Endodermal cell (in vitro differentiated cells): ENCODE measurements at regions not wholly inside any gene's neighbourhood (a gene's known extent, or its start where the extent isn't known, plus 50 kb on each side); places are given as distances from the start of the nearest gene placed in this dataset.

Experiments
- DNase-seq: peaks from one replicate; pipeline ENCODE4 v3.0.0-alpha.2; 2017
- H3K27ac ChIP-seq: 2 replicates; pipeline ENCODE4 v1.5.1; 2013; ENCODE audit warnings: mild to moderate bottlenecking, low read depth, low read length, moderate library complexity
- H3K27me3 ChIP-seq: 2 replicates; pipeline ENCODE4 v1.6.1; 2013; ENCODE audit warnings: mild to moderate bottlenecking, low read length, moderate library complexity; ENCODE audit not compliant: insufficient read depth, control insufficient read depth, poor library complexity, severe bottlenecking
- H3K36me3 ChIP-seq: 2 replicates; pipeline ENCODE4 v1.7.0; 2013; ENCODE audit warnings: mild to moderate bottlenecking, low read length, moderate library complexity; ENCODE audit not compliant: control insufficient read depth, insufficient read depth
- H3K4me1 ChIP-seq: one replicate; pipeline ENCODE4 v1.7.0; 2013; ENCODE audit warnings: low read length; ENCODE audit not compliant: control insufficient read depth, insufficient read depth
- H3K4me3 ChIP-seq: 2 replicates; pipeline ENCODE4 v1.5.1; 2013; ENCODE audit warnings: mild to moderate bottlenecking, low read length, moderate library complexity
- H3K9ac ChIP-seq: 2 replicates; pipeline ENCODE4 v1.6.1; 2013; ENCODE audit warnings: mild to moderate bottlenecking, low read length, moderate library complexity; ENCODE audit not compliant: poor library complexity, severe bottlenecking; ENCODE audit errors: extremely low read depth
- H3K9me3 ChIP-seq: 2 replicates; pipeline ENCODE4 v1.6.1; 2013; ENCODE audit warnings: mild to moderate bottlenecking, low read length, moderate library complexity; ENCODE audit not compliant: control insufficient read depth
- H3K27ac Mint-ChIP-seq: 2 replicates; pipeline ENCODE4 v1.8.0; 2020; ENCODE audit warnings: mixed read lengths
- H3K27me3 Mint-ChIP-seq: 2 replicates; pipeline ENCODE4 v1.8.0; 2021; ENCODE audit warnings: mild to moderate bottlenecking, mixed read lengths; ENCODE audit not compliant: insufficient read depth
- H3K36me3 Mint-ChIP-seq: 2 replicates; pipeline ENCODE4 v1.8.0; 2020; ENCODE audit warnings: low read depth, mixed read lengths
- H3K4me1 Mint-ChIP-seq: 2 replicates; pipeline ENCODE4 v1.8.0; 2020; ENCODE audit warnings: mixed read lengths
- H3K4me3 Mint-ChIP-seq: 2 replicates; pipeline ENCODE4 v1.8.0; 2020; ENCODE audit warnings: mild to moderate bottlenecking, moderate library complexity, mixed read lengths
- H3K9me3 Mint-ChIP-seq: 2 replicates; pipeline ENCODE4 v1.8.0; 2020; ENCODE audit warnings: mild to moderate bottlenecking, mixed read lengths
- WGBS, 2 experiments: methylation state at CpG; one replicate each; pipeline versions ENCODE4 v1.1.5 to v1.1.7; 2013; ENCODE audit warnings: missing lambda C conversion rate in 2 of 2, mixed read lengths in 1 of 2; ENCODE audit not compliant: insufficient coverage in 1 of 2, insufficient read length in 1 of 2; 5-methylcytosine and 5-hydroxymethylcytosine counted together
- TF ChIP-seq, protein P1 (sequence below): fragments of 200-600 bp; sonication (generic); conservative IDR thresholded peaks from 2 replicates; pipeline ENCODE4 v1.5.0; 2021; ENCODE audit warnings: antibody characterized with exemption, mild to moderate bottlenecking

DNA sequence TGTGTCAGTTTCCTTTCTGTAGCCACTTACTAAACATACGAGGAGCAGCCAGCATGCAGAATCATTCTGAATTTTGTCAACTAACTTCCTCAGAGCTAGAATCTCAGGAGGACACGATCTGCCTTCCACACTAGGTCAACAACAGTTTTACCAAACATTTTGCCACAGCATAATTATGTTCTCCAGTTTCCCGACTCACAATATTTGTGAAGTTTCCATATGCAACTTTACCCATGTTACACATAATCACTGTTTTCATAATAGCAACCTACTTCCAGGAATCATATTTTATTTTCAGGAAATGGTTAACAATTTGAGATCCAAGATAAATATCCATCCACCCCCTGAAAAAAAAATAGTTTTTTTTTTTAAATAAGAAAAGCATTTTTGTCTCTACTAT, 595.0 kb downstream of the PYDC2 start:
- Histone ChIP-seq H3K27me3 (no peaks in the 10 kb centered on the region), H3K9ac (no peak overlapping the region), H3K4me1 (no peaks in the 10 kb centered on the region), H3K4me3 (no peak overlapping the region), H3K9me3 (no peaks in the 10 kb centered on the region), H3K27ac (no peak overlapping the region), H3K36me3 (no peaks in the 10 kb centered on the region)
- TF ChIP-seq, protein P1, sequence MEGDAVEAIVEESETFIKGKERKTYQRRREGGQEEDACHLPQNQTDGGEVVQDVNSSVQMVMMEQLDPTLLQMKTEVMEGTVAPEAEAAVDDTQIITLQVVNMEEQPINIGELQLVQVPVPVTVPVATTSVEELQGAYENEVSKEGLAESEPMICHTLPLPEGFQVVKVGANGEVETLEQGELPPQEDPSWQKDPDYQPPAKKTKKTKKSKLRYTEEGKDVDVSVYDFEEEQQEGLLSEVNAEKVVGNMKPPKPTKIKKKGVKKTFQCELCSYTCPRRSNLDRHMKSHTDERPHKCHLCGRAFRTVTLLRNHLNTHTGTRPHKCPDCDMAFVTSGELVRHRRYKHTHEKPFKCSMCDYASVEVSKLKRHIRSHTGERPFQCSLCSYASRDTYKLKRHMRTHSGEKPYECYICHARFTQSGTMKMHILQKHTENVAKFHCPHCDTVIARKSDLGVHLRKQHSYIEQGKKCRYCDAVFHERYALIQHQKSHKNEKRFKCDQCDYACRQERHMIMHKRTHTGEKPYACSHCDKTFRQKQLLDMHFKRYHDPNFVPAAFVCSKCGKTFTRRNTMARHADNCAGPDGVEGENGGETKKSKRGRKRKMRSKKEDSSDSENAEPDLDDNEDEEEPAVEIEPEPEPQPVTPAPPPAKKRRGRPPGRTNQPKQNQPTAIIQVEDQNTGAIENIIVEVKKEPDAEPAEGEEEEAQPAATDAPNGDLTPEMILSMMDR = no peak
- H3K36me3 Mint-ChIP-seq = no peaks in the 10 kb centered on the region
- H3K27ac Mint-ChIP-seq = no peak overlapping the region
- no peak for DNase-seq
- H3K27me3 Mint-ChIP-seq = no peaks in the 10 kb centered on the region
- H3K4me1 Mint-ChIP-seq = peaks cover 7% of the 10 kb centered on the region
- no peaks in the 10 kb centered on the region for H3K9me3 Mint-ChIP-seq
- 87 to 96% methylated on average over 3 of the region's 3 CpGs for WGBS, 2 experiments
- no peak overlapping the region for H3K4me3 Mint-ChIP-seq

DNA sequence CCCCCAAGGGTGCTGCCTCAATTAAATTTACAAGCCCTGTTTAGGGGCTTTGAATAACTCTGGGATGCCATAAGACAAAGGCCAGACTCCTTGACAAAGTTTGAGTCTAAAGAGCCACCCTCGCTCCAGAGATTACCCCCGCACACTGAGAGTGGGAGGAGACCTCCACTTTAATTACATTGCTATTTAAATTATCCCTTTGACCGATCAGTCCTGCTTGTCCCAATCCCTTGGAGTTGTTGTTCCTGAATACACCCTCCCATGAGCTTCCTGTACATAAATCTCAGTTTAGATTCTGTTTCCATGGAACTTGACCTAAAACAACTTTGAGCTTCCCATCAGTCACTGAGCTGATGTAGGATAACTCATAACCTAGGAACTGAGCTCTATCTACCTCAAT, 596.3 kb downstream of the PYDC2 start:
- Histone ChIP-seq H3K27me3 (no peaks in the 10 kb centered on the region), H3K9me3 (no peaks in the 10 kb centered on the region), H3K4me3 (no peak overlapping the region), H3K4me1 (no peaks in the 10 kb centered on the region), H3K9ac (no peak overlapping the region), H3K27ac (no peak overlapping the region), H3K36me3 (no peaks in the 10 kb centered on the region)
- Mint-ChIP-seq H3K27ac (no peak overlapping the region), H3K9me3 (no peaks in the 10 kb centered on the region), H3K27me3 (no peaks in the 10 kb centered on the region), H3K36me3 (no peaks in the 10 kb centered on the region), H3K4me1 (peaks cover 12% of the 10 kb centered on the region), H3K4me3 (no peak overlapping the region)
- no peak for DNase-seq
- WGBS, 2 experiments = 90 to 92% methylated on average over 3 of the region's 3 CpGs
- TF ChIP-seq, protein P1 = no peak

DNA sequence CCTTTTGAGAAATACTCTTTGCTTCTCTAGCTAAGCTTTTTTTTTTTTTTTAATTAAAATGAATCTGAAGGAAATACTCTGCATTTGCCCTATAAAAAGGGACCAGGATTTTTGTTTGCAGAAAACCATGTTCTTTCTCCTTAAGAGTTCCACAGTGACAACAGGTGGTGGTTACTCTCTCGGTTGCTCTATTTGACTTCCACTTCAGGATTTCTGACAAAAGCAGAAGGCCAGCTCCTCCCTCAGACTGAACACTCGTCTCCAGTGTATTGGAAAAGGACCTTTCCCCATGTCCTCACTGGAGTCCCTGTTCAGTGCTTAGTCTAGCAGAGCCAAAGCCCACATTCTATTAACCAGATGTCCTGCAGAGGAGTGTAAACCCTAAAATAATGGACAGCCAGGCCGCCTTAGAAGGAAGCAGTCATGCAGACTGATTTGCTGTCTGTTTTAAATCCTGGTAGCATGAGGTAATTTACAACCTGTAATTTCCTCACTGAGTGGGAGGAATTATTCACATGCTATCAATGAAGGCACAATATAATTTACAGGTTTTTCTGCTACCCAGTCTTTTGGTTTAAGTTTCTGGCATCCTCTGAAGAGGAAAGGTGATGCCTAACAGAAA, 599.3 kb downstream of the PYDC2 start:
- no peaks in the 10 kb centered on the region for H3K27me3 Mint-ChIP-seq
- H3K9ac ChIP-seq = no peak overlapping the region
- peak overlapping the region; percentile 71 for H3K27ac Mint-ChIP-seq
- 46 to 77% methylated on average over 2 to 3 of the region's 3 CpGs for WGBS, 2 experiments
- peak overlapping the region; percentile 2 for H3K27ac ChIP-seq
- no peaks in the 10 kb centered on the region for H3K27me3 ChIP-seq
- no peak for DNase-seq
- H3K9me3 ChIP-seq = peaks cover 6% of the 10 kb centered on the region
- TF ChIP-seq, protein P1 = no peak
- no peak overlapping the region for H3K4me3 Mint-ChIP-seq
- no peaks in the 10 kb centered on the region for H3K4me1 ChIP-seq
- H3K36me3 Mint-ChIP-seq = peaks cover 3% of the 10 kb centered on the region
- H3K4me3 ChIP-seq = no peak overlapping the region
- no peaks in the 10 kb centered on the region for H3K36me3 ChIP-seq
- peaks cover 5% of the 10 kb centered on the region for H3K9me3 Mint-ChIP-seq
- peaks cover 29% of the 10 kb centered on the region for H3K4me1 Mint-ChIP-seq
